Activated CD4-positive, alpha-beta T cell treated with anti-CD3 and anti-CD28 coated beads, Interleukin-2, amount 10 ng/mL, durations not matched to agents 24 days and 14 days (primary cell): ENCODE measurements at regions not wholly inside any gene's neighbourhood (a gene's known extent, or its start where the extent isn't known, plus 50 kb on each side); places are given as distances from the start of the nearest gene placed in this dataset.
"Not testable (repeated sequence)": the region's sequence is repeated elsewhere in the genome, so short reads cannot be mapped to it uniquely, and the experiment has no call there.

Experiments used
- DNase-seq: peaks from one replicate; pipeline ENCODE4 v3.0.0; 2022
- H3K27ac Mint-ChIP-seq: one replicate; pipeline ENCODE4 v1.8.0; 2022; ENCODE audit warnings: mild to moderate bottlenecking, mixed read lengths
- H3K27me3 Mint-ChIP-seq: one replicate; pipeline ENCODE4 v1.8.0; 2022; ENCODE audit warnings: mixed read lengths
- H3K36me3 Mint-ChIP-seq: one replicate; pipeline ENCODE4 v1.8.0; 2022; ENCODE audit warnings: low read depth, mild to moderate bottlenecking, mixed read lengths
- H3K4me1 Mint-ChIP-seq: one replicate; pipeline ENCODE4 v1.8.0; 2021; ENCODE audit warnings: mixed read lengths
- H3K4me3 Mint-ChIP-seq: one replicate; pipeline ENCODE4 v1.8.0; 2022; ENCODE audit warnings: mild to moderate bottlenecking, moderate library complexity, mixed read lengths
- H3K9me3 Mint-ChIP-seq: one replicate; pipeline ENCODE4 v1.8.0; 2021; ENCODE audit warnings: mixed read lengths
- intact Hi-C: fragments of 100-400 bp; cut with micrococcal nuclease; formaldehyde crosslinking; loops from one replicate; pipeline ENCODE4 v1.15.1; 2023

DNA sequence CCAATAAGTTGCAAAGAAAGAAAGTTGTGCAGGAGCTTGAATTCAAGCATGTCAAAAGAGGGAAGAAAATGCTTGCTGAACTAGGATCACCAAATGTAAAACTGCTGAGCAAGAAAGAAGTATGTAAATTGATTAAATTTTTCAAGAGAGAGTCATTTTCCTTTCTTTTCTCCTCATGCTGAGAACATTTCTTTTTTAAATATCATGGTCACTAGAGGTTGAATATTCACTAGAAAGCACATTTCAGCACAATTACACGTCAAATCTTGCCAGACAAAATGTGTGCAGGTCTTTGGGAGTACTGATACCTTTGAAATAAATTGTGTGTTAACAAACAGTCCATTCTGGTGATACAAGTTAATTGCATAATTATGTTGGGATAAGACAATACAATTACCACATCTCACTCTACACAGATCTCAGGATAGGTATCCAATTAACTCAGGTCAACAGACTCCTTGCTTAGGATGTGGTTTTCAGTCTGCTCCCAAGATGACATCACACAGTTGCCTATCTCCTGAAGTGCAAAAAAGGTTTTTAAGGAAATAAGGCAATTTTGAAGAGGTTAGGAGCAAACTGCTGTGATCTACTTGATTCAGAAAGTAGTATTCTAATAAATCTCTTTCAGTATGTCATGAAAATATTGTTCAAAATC is 862.2 kb downstream of the RPS29 start:
- Mint-ChIP-seq H3K9me3 (no peaks in the 10 kb centered on the region), H3K27ac (no peak overlapping the region), H3K27me3 (no peaks in the 10 kb centered on the region), H3K4me3 (no peak overlapping the region), H3K36me3 (no peaks in the 10 kb centered on the region), H3K4me1 (no peaks in the 10 kb centered on the region)
- no peak for DNase-seq
- intact Hi-C loops, result no loop called here

DNA sequence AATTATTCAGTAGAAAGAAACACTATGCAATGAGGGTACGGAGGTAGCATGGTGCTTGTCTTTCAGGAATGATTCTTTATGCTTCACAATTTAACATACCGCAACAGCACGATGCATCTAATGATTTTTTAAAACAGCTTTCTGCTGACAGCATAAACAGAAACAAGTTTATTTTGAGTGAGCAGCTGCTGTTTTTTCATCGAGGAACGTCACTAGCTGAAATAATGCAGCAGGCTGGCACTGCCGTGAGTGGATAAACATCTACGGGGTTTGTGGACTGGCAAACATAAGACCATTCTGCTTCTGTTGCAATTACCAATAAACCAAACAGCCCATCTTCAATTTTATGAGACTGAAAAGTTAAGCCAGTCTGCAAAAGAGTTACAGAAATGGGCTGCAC is 871.8 kb downstream of the RPS29 start:
- no peaks in the 10 kb centered on the region for H3K4me1 Mint-ChIP-seq
- H3K36me3 Mint-ChIP-seq, result no peaks in the 10 kb centered on the region
- intact Hi-C loops, result no loop called here
- H3K4me3 Mint-ChIP-seq, result no peak overlapping the region
- no peak overlapping the region for H3K27ac Mint-ChIP-seq
- no peaks in the 10 kb centered on the region for H3K27me3 Mint-ChIP-seq
- no peak for DNase-seq
- no peaks in the 10 kb centered on the region for H3K9me3 Mint-ChIP-seq

DNA sequence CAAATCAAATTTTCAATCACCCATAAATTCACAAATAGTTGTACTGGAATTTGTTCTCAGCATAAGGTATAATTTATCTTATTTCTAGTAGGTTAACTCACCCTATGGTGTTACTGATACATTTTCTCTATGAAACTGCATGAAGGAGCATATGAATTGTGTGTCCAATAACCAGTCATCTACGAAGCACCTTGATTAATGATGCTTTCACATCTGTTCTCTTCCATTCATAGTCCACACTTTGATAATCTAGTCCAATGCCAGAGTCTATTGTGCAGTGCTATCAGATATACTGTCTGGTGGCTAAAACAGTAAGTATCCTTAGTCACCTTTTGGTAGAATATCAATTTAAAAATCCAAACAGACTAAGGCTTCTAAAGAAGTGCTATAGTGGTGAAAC is 876.0 kb downstream of the RPS29 start:
- H3K4me3 Mint-ChIP-seq, result no peak overlapping the region
- no peaks in the 10 kb centered on the region for H3K27me3 Mint-ChIP-seq
- no peak overlapping the region for H3K27ac Mint-ChIP-seq
- no peaks in the 10 kb centered on the region for H3K36me3 Mint-ChIP-seq
- intact Hi-C loops, result no loop called here
- DNase-seq, result no peak
- H3K9me3 Mint-ChIP-seq, result no peaks in the 10 kb centered on the region
- no peaks in the 10 kb centered on the region for H3K4me1 Mint-ChIP-seq

DNA sequence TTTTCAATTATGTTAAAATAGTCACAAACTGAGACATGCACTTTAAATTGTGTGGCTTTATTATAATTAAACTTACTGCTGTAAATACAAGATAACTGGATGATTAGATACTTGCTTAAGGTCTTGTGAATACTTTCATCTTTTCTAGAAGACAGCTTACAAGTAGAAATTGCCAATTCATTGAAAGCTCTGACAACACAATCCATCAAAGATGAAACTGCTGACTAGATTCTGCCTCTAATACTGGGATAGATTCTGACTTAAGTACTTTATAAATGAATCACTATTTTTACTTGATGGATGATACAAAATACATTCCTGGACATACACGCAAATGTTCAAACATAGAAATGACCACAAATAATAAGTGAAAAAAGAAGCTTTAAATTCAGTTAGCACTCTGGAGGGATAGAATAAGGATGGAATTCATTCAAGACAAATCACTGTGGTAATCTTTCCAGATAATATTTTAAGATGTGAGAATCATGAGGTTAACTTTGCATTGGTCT is 876.8 kb downstream of the RPS29 start:
- no peaks in the 10 kb centered on the region for H3K4me1 Mint-ChIP-seq

DNA sequence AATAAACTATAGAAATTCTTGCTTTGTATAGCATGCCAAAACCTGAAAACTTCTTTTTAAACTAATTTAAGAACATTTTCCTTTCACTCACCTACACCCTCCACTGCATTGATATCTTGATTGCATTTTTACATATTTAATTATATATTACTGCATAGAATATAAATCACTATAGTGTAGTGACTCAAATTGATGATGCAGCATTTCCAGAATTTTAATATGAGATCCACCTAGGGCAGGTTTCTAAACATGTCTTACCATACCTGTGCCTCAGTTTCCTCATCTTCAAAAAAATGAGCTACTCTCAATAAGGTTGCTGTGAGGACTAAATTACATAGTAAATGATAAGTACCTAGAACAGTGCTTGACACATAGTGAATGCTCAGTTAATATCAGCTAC is 881.5 kb downstream of the RPS29 start:
- no peak for DNase-seq
- H3K4me1 Mint-ChIP-seq, result no peaks in the 10 kb centered on the region
- no peaks in the 10 kb centered on the region for H3K36me3 Mint-ChIP-seq
- H3K9me3 Mint-ChIP-seq, result peaks cover 6% of the 10 kb centered on the region
- no peak overlapping the region for H3K27ac Mint-ChIP-seq
- no peaks in the 10 kb centered on the region for H3K27me3 Mint-ChIP-seq
- intact Hi-C loops, result no loop called here
- H3K4me3 Mint-ChIP-seq, result no peak overlapping the region

More for the DNA sequence above, 876.8 kb downstream of the RPS29 start:
- Mint-ChIP-seq H3K27ac (no peak overlapping the region), H3K27me3 (no peaks in the 10 kb centered on the region), H3K36me3 (no peaks in the 10 kb centered on the region), H3K4me3 (no peak overlapping the region), H3K9me3 (no peaks in the 10 kb centered on the region)
- intact Hi-C loops, result no loop called here
- DNase-seq, result no peak

DNA sequence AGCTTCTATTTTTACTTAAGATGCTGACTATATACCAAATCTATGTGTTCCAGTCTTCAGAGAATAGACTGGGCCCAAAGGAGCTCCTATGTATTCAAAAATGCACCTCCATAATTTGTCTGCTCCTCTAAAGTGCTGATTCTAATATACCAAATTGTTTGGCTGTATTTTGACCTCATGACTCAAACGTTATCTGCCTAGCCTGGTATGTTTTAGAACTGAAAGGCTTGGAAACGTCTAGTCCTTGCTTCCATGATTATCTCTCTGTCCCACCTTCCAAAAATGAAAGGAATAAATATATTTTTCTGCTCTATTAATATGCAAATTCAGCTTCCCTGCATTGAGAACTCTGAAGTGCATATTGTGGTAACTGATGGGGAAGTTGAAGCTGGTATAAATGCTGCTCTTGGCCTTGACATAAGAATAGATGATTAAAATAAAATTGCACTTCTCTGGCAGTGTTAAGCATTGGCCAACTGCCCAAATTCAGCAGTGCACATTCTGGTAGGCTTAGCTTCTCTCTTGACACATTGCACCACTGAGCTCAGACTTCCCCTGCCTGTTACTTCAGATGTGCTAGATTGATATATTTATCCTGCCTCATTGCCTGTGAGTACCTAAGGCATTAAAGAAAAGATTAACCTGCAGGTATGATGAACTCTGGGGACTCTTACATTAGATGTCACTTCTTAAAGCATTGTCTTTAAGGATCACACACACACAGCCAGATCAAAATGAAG is 882.3 kb downstream of the RPS29 start:
- Mint-ChIP-seq H3K27ac (no peak overlapping the region), H3K27me3 (no peaks in the 10 kb centered on the region)
- intact Hi-C loops, result no loop called here

DNA sequence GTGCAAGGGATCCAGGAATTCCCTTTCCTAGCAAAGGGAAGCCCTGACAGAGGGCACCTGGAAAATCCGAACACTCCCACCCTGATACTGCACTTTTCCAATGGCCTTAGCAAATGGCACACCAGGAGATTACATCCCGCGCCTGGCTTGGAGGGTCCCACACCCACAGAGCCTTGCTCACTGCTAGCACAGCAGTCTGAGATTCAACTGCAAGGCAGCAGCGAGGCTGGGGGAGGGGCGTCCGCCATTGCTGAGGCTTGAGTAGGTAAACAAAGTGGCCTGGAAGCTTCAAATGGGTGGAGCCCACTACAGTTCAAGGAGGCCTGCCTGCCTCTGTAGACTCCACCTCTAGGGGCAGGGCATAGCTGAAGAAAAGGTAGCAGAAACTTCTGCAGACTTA is 888.8 kb downstream of the RPS29 start:
- H3K4me1 Mint-ChIP-seq, H3K27me3 Mint-ChIP-seq, H3K4me3 Mint-ChIP-seq, H3K36me3 Mint-ChIP-seq, H3K27ac Mint-ChIP-seq, intact Hi-C loops, DNase-seq: not testable (repeated sequence)
- peaks cover 12% of the 10 kb centered on the region for H3K9me3 Mint-ChIP-seq

More for the DNA sequence above, 882.3 kb downstream of the RPS29 start:
- H3K4me3 Mint-ChIP-seq, result no peak overlapping the region
- H3K36me3 Mint-ChIP-seq, result no peaks in the 10 kb centered on the region
- H3K4me1 Mint-ChIP-seq, result no peaks in the 10 kb centered on the region
- no peak for DNase-seq
- peaks cover 6% of the 10 kb centered on the region for H3K9me3 Mint-ChIP-seq

DNA sequence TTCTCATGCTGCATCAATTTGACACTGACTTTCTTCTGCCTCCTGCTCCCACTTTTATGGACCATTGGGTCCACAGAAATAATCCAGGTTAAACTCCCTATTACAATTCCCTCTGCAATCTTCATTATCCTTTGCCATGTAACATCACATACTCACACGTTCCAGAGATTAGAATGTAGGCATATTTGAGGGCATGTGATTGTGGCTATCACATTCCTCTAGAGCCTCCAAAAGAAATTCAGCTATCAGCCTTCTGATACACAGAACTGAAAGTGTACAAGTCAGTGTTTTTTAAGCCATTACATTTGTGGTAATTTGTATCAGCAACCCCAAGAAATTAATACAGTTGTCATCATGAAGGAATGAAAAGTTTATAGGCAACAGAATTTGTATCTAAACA is 892.4 kb downstream of the RPS29 start:
- Mint-ChIP-seq H3K4me3 (no peak overlapping the region), H3K9me3 (peaks cover 6% of the 10 kb centered on the region), H3K27ac (no peak overlapping the region), H3K36me3 (no peaks in the 10 kb centered on the region), H3K27me3 (no peaks in the 10 kb centered on the region), H3K4me1 (no peaks in the 10 kb centered on the region)
- no peak for DNase-seq
- intact Hi-C loops, result no loop called here

DNA sequence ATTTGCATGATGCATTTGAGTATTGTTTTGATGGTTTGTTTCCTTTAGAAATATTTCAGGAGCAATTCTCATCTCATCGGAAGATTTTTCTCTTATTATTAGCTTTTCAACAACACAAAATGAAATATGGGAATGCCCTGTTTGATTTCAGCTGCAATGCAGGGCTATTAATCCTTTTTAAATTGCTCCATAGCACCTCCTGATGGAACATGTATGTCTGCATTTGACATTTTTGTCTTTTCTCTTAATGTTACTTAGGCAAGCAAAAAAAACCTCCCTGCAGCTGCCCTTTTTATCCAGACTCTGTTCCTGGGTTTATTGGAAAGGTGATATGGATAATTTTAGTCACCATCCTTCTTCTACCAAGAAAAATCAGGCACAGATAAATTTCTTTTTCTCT is 895.8 kb downstream of the RPS29 start:
- Mint-ChIP-seq H3K4me3 (no peak overlapping the region), H3K36me3 (no peaks in the 10 kb centered on the region), H3K27me3 (no peaks in the 10 kb centered on the region), H3K9me3 (no peaks in the 10 kb centered on the region), H3K27ac (no peak overlapping the region), H3K4me1 (no peaks in the 10 kb centered on the region)
- intact Hi-C loops, result no loop called here
- no peak for DNase-seq

DNA sequence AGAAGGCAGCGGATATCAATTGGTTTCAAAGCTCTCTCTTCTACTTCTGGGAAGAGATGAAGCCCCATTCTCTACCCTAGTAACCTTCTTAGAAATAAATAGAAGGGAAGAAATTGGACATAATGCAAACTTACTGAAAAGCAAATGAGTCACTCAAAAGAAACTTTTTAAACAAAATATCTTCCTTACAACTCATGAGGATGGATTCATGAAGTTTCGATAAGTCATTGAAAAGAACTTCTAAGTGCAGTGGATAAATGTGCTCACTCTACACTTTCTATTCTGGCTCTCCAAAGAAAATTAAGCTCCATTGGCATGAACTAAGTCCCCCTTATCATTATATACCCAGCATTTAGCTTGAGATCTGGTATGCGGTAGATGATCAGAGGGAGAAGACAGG is 899.5 kb downstream of the RPS29 start:
- intact Hi-C loops, result no loop called here
- Mint-ChIP-seq H3K4me1 (no peaks in the 10 kb centered on the region), H3K9me3 (no peaks in the 10 kb centered on the region), H3K36me3 (no peaks in the 10 kb centered on the region), H3K27me3 (no peaks in the 10 kb centered on the region), H3K4me3 (no peak overlapping the region), H3K27ac (no peak overlapping the region)
- DNase-seq, result no peak

DNA sequence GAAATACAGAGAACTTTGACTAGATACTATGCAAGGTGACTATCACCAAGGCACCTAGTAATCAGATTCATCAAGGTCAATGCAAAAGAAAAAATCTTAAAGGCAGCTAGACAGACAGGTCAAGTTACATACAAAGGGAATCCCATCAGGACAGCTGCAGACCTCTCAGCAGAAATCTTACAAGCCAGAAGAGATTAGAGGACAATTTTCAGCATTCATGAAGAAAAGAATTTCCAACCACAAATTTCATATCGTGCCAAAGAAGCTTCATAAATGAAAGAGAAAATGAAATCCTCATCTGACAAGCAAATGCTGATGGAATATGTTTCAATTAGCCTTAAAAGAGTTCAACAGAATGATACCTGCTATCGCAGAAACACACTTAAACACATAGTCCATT is 913.7 kb downstream of the RPS29 start:
- DNase-seq, result no peak
- H3K36me3 Mint-ChIP-seq, result no peaks in the 10 kb centered on the region
- H3K4me3 Mint-ChIP-seq, result no peak overlapping the region
- no peak overlapping the region for H3K27ac Mint-ChIP-seq
- no peaks in the 10 kb centered on the region for H3K4me1 Mint-ChIP-seq
- intact Hi-C loops, result no loop called here
- no peaks in the 10 kb centered on the region for H3K9me3 Mint-ChIP-seq
- H3K27me3 Mint-ChIP-seq, result no peaks in the 10 kb centered on the region

DNA sequence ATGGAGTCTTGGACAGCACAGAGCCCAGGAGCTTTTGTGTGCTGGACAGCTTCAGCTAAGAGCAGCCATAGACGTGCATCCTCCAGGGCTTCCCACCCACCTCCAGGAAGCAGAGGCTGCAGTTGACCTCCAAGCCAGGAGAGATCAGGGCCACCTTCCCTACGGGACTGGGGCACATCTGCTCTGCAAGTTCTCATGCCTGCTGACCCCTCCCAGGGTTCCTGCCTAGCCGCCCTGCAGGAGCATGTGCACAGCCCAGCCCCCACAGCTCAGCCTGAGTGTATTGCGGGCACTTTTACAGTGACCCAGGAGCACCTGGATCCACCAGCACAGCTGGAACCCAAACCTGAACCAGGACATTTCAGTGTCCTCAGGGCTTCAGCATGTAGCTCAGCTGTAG is 915.2 kb downstream of the RPS29 start:
- intact Hi-C loops, result no loop called here
- Mint-ChIP-seq H3K4me1 (no peaks in the 10 kb centered on the region), H3K9me3 (no peaks in the 10 kb centered on the region), H3K27ac (no peak overlapping the region), H3K36me3 (no peaks in the 10 kb centered on the region), H3K27me3 (no peaks in the 10 kb centered on the region), H3K4me3 (no peak overlapping the region)
- DNase-seq, result no peak

DNA sequence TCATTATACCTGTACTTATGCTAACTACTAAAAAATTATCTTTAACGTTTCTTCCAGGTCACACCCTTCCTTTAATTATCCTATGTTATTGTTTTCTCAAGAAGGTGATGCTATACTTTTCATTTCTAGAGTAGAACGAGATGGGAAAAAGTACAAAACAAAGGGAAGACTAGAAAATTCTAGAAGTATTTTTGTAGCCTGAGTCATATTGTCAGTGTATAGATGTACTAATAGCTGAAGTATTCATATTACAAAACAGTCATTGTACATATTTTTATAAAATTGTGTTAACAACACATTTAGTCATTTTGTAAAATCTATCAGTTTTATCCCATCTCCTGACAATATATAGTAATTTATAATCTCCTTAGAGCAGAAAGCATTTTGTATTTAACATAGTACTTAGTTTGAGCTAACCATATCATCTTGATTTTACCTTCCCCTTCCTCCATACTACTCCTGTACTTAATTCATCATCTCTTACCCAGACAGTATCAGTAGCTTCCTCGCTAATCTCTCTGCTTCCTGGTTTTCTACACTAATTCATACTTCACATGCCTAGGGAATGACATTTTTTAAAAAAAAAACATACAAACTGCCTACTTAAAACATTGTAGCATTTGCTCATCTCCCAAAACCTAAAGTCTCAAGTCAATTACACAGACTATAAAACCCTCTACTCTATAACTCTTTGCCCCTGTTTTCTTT is 920.9 kb downstream of the RPS29 start:
- intact Hi-C loops, result no loop called here
- H3K27ac Mint-ChIP-seq, result no peak overlapping the region

DNA sequence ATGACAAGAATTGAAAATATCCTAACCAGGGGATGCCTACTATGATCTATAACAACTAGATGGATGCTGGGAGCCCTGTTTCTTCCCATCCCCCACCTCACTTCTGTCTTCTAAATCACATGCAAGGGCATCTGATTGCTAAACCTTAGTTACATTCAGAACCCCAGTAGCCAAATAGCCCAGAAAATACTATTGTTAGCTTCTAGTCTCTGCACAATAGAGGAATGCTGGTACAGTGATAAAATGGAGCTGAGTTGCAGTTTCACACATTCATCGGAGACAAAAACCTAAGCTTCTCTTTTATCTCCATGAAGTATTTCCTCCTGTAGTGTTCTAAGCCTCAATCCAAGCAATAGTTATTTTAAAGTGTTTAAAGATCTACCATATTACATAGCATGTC is 942.9 kb downstream of the RPS29 start:
- no peaks in the 10 kb centered on the region for H3K36me3 Mint-ChIP-seq
- intact Hi-C loops, result no loop called here
- no peak overlapping the region for H3K4me3 Mint-ChIP-seq
- H3K27ac Mint-ChIP-seq, result no peak overlapping the region
- H3K4me1 Mint-ChIP-seq, result no peaks in the 10 kb centered on the region
- no peak for DNase-seq
- H3K9me3 Mint-ChIP-seq, result peaks cover 12% of the 10 kb centered on the region
- H3K27me3 Mint-ChIP-seq, result no peaks in the 10 kb centered on the region

More for the DNA sequence above, 920.9 kb downstream of the RPS29 start:
- H3K36me3 Mint-ChIP-seq, result no peaks in the 10 kb centered on the region
- H3K4me3 Mint-ChIP-seq, result no peak overlapping the region
- H3K27me3 Mint-ChIP-seq, result no peaks in the 10 kb centered on the region
- DNase-seq, result no peak
- H3K9me3 Mint-ChIP-seq, result no peaks in the 10 kb centered on the region
- no peaks in the 10 kb centered on the region for H3K4me1 Mint-ChIP-seq
